ENCODE measurements at regions not wholly inside any gene's neighbourhood (a gene's known extent, or its start where the extent isn't known, plus 50 kb on each side); places are given as distances from the start of the nearest gene placed in this dataset.

DNA sequence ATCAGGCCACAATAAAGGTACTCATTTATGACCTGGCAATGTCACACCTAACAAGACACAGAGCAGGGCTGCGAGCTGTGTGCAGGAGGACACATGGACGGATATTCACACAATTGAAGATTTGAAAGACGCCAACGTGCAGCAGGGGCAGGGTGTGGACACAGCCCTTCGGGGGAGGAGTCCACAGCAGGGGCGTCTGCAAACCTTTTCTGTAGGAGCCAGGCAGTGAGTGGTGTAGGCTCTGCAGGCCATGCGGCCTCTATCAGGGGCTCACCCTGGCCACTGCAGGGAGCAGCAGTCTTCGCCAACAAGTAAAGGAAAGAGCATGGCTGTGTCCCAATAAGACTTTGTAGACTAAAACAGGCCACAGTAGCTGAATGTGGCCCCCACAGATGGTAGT, 125.7 kb upstream of the SNTG2 start:
- no peaks in the 10 kb centered on the region for H3K4me1 ChIP-seq
- H3K36me3 ChIP-seq = no peaks in the 10 kb centered on the region
- 55 to 64% methylated on average over 8 of the region's 8 CpGs for WGBS, 2 donors
- no peak for DNase-seq (ENCODE audit: low spot score in 2 of 2)
- TF ChIP-seq, protein P1, sequence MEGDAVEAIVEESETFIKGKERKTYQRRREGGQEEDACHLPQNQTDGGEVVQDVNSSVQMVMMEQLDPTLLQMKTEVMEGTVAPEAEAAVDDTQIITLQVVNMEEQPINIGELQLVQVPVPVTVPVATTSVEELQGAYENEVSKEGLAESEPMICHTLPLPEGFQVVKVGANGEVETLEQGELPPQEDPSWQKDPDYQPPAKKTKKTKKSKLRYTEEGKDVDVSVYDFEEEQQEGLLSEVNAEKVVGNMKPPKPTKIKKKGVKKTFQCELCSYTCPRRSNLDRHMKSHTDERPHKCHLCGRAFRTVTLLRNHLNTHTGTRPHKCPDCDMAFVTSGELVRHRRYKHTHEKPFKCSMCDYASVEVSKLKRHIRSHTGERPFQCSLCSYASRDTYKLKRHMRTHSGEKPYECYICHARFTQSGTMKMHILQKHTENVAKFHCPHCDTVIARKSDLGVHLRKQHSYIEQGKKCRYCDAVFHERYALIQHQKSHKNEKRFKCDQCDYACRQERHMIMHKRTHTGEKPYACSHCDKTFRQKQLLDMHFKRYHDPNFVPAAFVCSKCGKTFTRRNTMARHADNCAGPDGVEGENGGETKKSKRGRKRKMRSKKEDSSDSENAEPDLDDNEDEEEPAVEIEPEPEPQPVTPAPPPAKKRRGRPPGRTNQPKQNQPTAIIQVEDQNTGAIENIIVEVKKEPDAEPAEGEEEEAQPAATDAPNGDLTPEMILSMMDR (IDR thresholded peaks at IDR 0.05) = no peak
- H3K27me3 ChIP-seq = no peaks in the 10 kb centered on the region
- no peaks in the 10 kb centered on the region for H3K9me3 ChIP-seq
- no peak overlapping the region for H3K4me3 ChIP-seq
- H3K27ac ChIP-seq = no peak overlapping the region

DNA sequence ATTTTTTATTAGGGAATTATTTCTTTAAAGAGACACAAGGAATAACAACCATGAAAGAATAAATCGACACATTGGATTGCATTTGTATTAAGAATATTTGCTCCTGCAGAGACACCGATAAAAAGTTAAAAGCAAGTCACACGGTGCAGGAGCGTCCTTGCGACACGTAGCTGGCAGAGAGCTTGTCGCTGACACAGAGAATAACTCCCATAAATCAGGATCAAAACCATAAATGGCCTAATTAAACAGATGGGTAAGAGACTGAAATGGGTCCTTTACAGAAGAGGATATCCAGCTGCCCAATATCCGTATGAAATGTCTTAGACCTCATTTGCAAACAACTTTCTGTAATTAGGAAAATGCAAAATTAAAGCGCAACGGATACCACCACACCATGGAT, 126.1 kb upstream of the SNTG2 start:
- no peak overlapping the region for H3K27ac ChIP-seq
- H3K36me3 ChIP-seq = no peaks in the 10 kb centered on the region
- H3K9me3 ChIP-seq = no peaks in the 10 kb centered on the region
- no peaks in the 10 kb centered on the region for H3K4me1 ChIP-seq
- no peak for DNase-seq (ENCODE audit: low spot score in 2 of 2)
- TF ChIP-seq, protein P1 (IDR thresholded peaks at IDR 0.05) = no peak
- TF ChIP-seq EP300 (IDR thresholded peaks at IDR 0.05) (no peak), POLR2A (IDR thresholded peaks at IDR 0.05) (no peak)
- H3K4me3 ChIP-seq = no peak overlapping the region
- 70 to 78% methylated on average over 10 of the region's 10 CpGs for WGBS, 2 donors
- no peaks in the 10 kb centered on the region for H3K27me3 ChIP-seq

- 84 to 92% methylated on average over 15 to 19 of the region's 19 CpGs for WGBS, 2 donors
- H3K9me3 ChIP-seq = no peaks in the 10 kb centered on the region
- H3K36me3 ChIP-seq = no peaks in the 10 kb centered on the region
- H3K27me3 ChIP-seq = no peaks in the 10 kb centered on the region
- H3K4me3 ChIP-seq = no peak overlapping the region
- no peak overlapping the region for H3K27ac ChIP-seq
- H3K4me1 ChIP-seq = no peaks in the 10 kb centered on the region
- TF ChIP-seq, protein P1 (IDR thresholded peaks at IDR 0.05) = no peak
- DNase-seq (ENCODE audit: low spot score in 2 of 2) = no peak
Measured at GRCh38 chr2:821546-821945, 129.1 kb upstream of the SNTG2 start.

GRCh38 chr2:819601-820000, 131.0 kb upstream of the SNTG2 start:
- Histone ChIP-seq H3K36me3 (no peaks in the 10 kb centered on the region), H3K4me1 (no peaks in the 10 kb centered on the region), H3K4me3 (no peak overlapping the region), H3K9me3 (no peaks in the 10 kb centered on the region), H3K27ac (no peak overlapping the region), H3K27me3 (no peaks in the 10 kb centered on the region)
- no peak for TF ChIP-seq POLR2A (IDR thresholded peaks at IDR 0.05)
- TF ChIP-seq EP300 (IDR thresholded peaks at IDR 0.05) = no peak
- TF ChIP-seq, protein P1 (IDR thresholded peaks at IDR 0.05) = no peak
- DNase-seq (ENCODE audit: low spot score in 2 of 2) = no peak
- WGBS, 2 donors = 77 to 89% methylated on average over 7 of the region's 7 CpGs

DNA sequence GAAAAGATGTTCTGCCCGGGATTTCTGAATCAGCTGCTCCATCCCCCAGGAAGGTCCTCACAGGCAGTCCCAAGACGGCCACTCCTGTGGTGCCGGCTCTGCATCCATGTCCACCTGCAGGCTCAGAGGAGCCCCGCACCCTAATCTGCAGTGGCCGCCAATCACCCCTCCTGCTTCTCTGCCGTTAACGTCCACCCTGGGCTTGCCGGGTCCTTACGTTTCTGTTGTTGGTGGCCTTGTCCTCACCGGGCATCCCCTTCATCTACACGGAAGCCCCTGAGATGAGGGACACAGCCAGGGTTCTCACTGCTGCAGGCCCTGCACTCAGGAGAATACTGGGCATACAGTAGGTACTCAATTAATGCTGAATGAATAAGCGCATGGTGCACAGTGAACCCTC, 131.5 kb upstream of the SNTG2 start:
- no peak overlapping the region for H3K4me3 ChIP-seq
- WGBS, 2 donors = 92 to 94% methylated on average over 12 of the region's 12 CpGs
- H3K27ac ChIP-seq = no peak overlapping the region
- no peaks in the 10 kb centered on the region for H3K27me3 ChIP-seq
- TF ChIP-seq, protein P1 (IDR thresholded peaks at IDR 0.05) = no peak
- no peak for TF ChIP-seq EP300 (IDR thresholded peaks at IDR 0.05)
- TF ChIP-seq POLR2A (IDR thresholded peaks at IDR 0.05) = no peak
- no peaks in the 10 kb centered on the region for H3K36me3 ChIP-seq
- no peak for DNase-seq (ENCODE audit: low spot score in 2 of 2)
- H3K4me1 ChIP-seq = no peaks in the 10 kb centered on the region
- H3K9me3 ChIP-seq = no peaks in the 10 kb centered on the region
